ENCODE measurements at regions not wholly inside any gene's neighbourhood (a gene's known extent, or its start where the extent isn't known, plus 50 kb on each side); places are given as distances from the start of the nearest gene placed in this dataset.

DNA sequence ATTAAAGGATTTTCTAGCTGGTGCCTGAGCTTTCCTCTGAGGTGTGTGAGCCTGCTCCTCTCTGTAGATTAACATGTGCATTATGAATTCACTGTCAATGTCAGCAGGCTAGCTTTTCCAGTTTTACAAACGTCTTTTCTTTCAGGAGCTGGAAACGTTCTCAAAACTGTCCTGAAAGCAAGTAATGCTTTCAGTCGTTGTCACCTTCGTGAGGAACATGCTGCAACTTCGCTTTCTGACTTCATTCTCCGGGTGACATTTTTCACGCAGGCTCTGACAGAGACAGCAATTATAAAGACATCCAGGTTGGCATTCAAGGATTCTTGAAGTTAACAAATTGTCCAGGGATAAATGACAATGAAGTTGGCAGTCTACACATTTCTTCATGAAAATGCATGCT, 671.5 kb downstream of the DHX35 start:
- no peak for TF ChIP-seq EZH2 (IDR thresholded peaks at IDR 0.05; ENCODE audit: low read length, unreplicated experiment)
- TF ChIP-seq, protein P1, sequence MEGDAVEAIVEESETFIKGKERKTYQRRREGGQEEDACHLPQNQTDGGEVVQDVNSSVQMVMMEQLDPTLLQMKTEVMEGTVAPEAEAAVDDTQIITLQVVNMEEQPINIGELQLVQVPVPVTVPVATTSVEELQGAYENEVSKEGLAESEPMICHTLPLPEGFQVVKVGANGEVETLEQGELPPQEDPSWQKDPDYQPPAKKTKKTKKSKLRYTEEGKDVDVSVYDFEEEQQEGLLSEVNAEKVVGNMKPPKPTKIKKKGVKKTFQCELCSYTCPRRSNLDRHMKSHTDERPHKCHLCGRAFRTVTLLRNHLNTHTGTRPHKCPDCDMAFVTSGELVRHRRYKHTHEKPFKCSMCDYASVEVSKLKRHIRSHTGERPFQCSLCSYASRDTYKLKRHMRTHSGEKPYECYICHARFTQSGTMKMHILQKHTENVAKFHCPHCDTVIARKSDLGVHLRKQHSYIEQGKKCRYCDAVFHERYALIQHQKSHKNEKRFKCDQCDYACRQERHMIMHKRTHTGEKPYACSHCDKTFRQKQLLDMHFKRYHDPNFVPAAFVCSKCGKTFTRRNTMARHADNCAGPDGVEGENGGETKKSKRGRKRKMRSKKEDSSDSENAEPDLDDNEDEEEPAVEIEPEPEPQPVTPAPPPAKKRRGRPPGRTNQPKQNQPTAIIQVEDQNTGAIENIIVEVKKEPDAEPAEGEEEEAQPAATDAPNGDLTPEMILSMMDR (conservative IDR thresholded peaks at IDR 0.05; ENCODE audit: low read depth, low read length), result no peak
- TF ChIP-seq EZH2phosphoT487 (IDR thresholded peaks at IDR 0.05; ENCODE audit: borderline replicate concordance, low read length), result no peak
